ENCODE measurements at regions not wholly inside any gene's neighbourhood (a gene's known extent, or its start where the extent isn't known, plus 50 kb on each side); places are given as distances from the start of the nearest gene placed in this dataset.

- H3K36me3 ChIP-seq = no peaks in the 10 kb centered on the region
- H3K4me1 ChIP-seq = no peaks in the 10 kb centered on the region
- intact Hi-C loops (cut with DNase I; ENCODE audit: low total_unique reads) (no loop called here), in situ Hi-C loops (cut with MboI; ENCODE audit: low sequenced_read_pairs in 4 of 4) (no loop called here)
- no peaks in the 10 kb centered on the region for H3K9me3 ChIP-seq
- TF ChIP-seq POLR2A (IDR thresholded peaks at IDR 0.05) = no peak
- no peak for TF ChIP-seq CTCF (IDR thresholded peaks at IDR 0.05 in 4 of 5, conservative IDR thresholded peaks at IDR 0.05 in 1 of 5)
- DNase-seq (no peak), ATAC-seq (no peak)
- H3K27ac ChIP-seq = no peak overlapping the region
- no peak overlapping the region for H3K4me3 ChIP-seq
- no peaks in the 10 kb centered on the region for H3K27me3 ChIP-seq
These were observed 503.8 kb downstream of the TCERG1L start for GRCh38 chr10:130807721-130808120.

GRCh38 chr10:130808243-130808642 lies 503.3 kb downstream of the TCERG1L start:
- Histone ChIP-seq H3K9me3 (no peaks in the 10 kb centered on the region), H3K4me1 (no peaks in the 10 kb centered on the region), H3K27me3 (no peaks in the 10 kb centered on the region), H3K27ac (no peak overlapping the region), H3K4me3 (no peak overlapping the region), H3K36me3 (no peaks in the 10 kb centered on the region)
- no peak for TF ChIP-seq POLR2A (IDR thresholded peaks at IDR 0.05)
- DNase-seq (no peak), ATAC-seq (no peak)
- intact Hi-C loops (cut with DNase I; ENCODE audit: low total_unique reads) (no loop called here), in situ Hi-C loops (cut with MboI; ENCODE audit: low sequenced_read_pairs in 4 of 4) (no loop called here)

- H3K9me3 ChIP-seq = no peaks in the 10 kb centered on the region
- no peak overlapping the region for H3K27ac ChIP-seq
- H3K4me1 ChIP-seq = no peaks in the 10 kb centered on the region
- intact Hi-C loops (cut with DNase I; ENCODE audit: low total_unique reads) (no loop called here), in situ Hi-C loops (cut with MboI; ENCODE audit: low sequenced_read_pairs in 4 of 4) (no loop called here)
- no peak overlapping the region for H3K4me3 ChIP-seq
- TF ChIP-seq CTCF (IDR thresholded peaks at IDR 0.05 in 4 of 5, conservative IDR thresholded peaks at IDR 0.05 in 1 of 5) = no peak
- no peaks in the 10 kb centered on the region for H3K27me3 ChIP-seq
- ATAC-seq = no peak
- no peak for DNase-seq
- no peaks in the 10 kb centered on the region for H3K36me3 ChIP-seq
These were observed 502.8 kb downstream of the TCERG1L start for GRCh38 chr10:130808686-130809085.

- Histone ChIP-seq H3K36me3 (no peaks in the 10 kb centered on the region), H3K9me3 (no peaks in the 10 kb centered on the region), H3K4me1 (no peaks in the 10 kb centered on the region), H3K27me3 (no peaks in the 10 kb centered on the region), H3K4me3 (no peak overlapping the region), H3K27ac (no peak overlapping the region)
- TF ChIP-seq POLR2A (IDR thresholded peaks at IDR 0.05) (no peak), CTCF (IDR thresholded peaks at IDR 0.05 in 4 of 5, conservative IDR thresholded peaks at IDR 0.05 in 1 of 5) (no peak)
- intact Hi-C loops (cut with DNase I; ENCODE audit: low total_unique reads) = no loop called here
- ATAC-seq (no peak), DNase-seq (no peak)
- in situ Hi-C loops (cut with MboI; ENCODE audit: low sequenced_read_pairs in 4 of 4) = no loop called here
These were observed 502.3 kb downstream of the TCERG1L start for GRCh38 chr10:130809181-130809580.

- H3K9me3 ChIP-seq = no peaks in the 10 kb centered on the region
- no peak overlapping the region for H3K27ac ChIP-seq
- TF ChIP-seq POLR2A (IDR thresholded peaks at IDR 0.05) (no peak), CTCF (IDR thresholded peaks at IDR 0.05 in 4 of 5, conservative IDR thresholded peaks at IDR 0.05 in 1 of 5) (no peak)
- no peak for ATAC-seq
- no peaks in the 10 kb centered on the region for H3K36me3 ChIP-seq
- no peak for DNase-seq
- no peak overlapping the region for H3K4me3 ChIP-seq
- intact Hi-C loops (cut with DNase I; ENCODE audit: low total_unique reads) = no loop called here
- H3K27me3 ChIP-seq = no peaks in the 10 kb centered on the region
- in situ Hi-C loops (cut with MboI; ENCODE audit: low sequenced_read_pairs in 4 of 4) = no loop called here
- no peaks in the 10 kb centered on the region for H3K4me1 ChIP-seq
These were observed 501.6 kb downstream of the TCERG1L start for GRCh38 chr10:130809761-130810515.
